GF-D8 (cell line): ENCODE measurements at regions not wholly inside any gene's neighbourhood (a gene's known extent, or its start where the extent isn't known, plus 50 kb on each side); places are given as distances from the start of the nearest gene placed in this dataset.

Experiments
- DNase-seq: peaks from one replicate; lab custom pipeline; 2025; lab: John Stamatoyannopoulos, UW

GRCh38 chr5:124232515-124232914, 513.9 kb downstream of the ZNF608 start:
- DNase-seq, result no peak

DNA sequence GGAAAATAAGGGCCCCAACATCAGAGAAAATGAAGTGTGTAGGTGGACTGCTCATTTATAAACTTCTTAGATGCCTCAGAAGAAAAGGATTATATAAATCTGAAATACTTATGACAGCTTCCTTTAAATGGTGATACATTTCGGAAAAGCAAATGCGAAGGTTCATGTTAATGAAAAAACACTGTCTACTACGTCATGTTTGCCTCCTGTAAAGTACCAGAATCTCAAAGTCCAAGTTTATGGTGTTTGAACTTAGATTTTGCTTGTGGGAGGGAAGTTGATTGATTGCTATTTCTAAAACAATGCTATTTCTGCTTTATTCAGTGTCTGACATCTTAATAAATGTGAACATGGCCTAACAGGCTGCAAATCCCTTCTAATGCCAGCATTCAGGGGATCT, 514.6 kb downstream of the ZNF608 start:
- DNase-seq, result no peak

DNA sequence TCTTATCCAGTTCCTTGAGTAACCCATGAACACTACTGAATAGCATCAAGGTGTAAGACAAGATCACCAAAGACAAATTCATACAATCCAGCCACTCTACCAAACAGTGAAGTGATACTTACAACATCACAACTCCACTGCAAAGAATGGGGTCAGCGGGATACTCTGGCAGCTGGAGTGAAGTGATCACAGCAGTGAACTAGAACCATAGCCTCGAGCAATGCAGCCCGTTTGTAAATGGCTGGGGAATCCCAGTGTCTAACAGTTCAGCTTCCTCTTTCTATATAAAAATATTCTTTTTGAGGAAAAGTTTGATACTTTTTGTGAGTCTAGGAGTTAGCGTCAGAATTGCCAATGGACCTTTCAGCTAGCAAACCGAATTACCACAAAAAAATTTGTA, 515.2 kb downstream of the ZNF608 start:
- DNase-seq, result no peak

DNA sequence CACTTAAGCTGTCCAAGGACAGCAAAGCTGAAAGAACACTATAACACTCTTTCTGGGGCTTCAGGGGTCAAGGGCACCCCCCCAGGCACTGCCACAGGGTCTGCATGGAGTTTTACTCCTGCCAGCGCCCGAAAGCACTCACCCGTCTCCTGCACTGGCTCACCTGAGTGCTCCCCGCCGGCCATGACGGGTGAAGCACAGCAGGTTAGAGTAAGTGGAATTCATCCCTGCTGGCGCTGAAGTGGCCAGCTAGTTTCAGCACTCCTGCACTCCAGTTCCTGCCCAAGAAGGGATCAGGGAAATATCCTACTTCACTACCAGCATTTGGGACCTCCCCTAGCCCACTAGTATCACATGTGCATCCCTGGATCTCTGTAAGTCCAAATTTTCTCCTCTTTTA, 516.0 kb downstream of the ZNF608 start:
- DNase-seq, result no peak

DNA sequence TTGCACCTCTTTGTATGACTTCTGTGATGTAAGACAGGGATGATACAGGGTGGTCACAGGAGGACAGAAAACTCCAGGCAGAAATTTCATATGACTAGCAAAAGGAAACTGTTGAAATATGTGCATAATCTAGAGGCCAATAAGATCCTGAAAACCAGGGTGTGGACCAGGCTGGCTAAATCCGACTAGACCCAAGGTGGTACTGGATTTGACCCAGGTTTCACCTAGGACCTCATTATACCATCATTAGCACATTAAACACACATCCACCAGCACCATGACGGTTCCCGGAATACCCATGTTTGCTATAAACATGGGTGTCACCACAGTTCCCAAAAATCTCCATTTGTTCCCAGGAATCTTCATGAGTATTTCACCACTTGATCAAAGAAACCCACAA, 517.1 kb downstream of the ZNF608 start:
- DNase-seq, result no peak

DNA sequence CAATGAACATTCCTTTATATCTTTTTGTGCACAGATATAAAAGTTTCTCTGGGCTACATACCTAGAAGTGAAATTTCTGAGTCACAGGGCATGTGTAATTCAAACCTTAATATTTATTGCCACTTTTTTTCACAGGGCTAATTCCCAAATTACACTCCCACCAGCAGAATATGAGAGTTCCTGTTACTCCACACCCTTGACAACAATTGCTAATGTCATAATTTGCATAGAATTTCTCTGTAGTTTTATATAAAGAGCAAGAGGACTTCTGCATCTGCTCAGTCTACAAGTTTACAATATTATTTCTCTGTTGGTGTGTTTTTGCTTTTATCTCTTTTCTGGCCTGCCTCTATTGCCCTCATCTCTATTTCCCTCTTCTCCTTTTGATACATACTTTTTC, 518.5 kb downstream of the ZNF608 start:
- no peak for DNase-seq

- DNase-seq, result no peak
These were observed 526.0 kb downstream of the ZNF608 start for GRCh38 chr5:124220418-124220817.

DNA sequence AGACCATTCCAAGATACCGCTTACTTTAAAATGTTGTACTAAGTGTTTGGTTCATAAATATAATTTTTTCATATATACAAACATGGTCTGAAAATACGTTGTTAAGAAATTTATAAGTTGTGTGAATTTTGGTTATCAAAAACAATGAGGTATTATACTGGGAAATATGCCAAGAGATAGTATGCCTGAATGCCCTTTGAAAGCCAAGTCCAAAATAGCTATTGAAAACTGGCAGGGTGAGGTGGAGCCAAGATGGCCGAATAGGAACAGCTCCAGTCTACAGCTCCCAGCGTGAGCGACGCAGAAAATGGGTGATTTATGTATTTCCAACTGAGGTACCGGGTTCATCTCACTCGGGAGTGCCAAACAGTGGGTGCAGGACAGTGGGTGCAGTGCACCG, 533.5 kb downstream of the ZNF608 start:
- no peak for DNase-seq

- no peak for DNase-seq
These were observed 536.1 kb downstream of the ZNF608 start for GRCh38 chr5:124210111-124210910.

DNA sequence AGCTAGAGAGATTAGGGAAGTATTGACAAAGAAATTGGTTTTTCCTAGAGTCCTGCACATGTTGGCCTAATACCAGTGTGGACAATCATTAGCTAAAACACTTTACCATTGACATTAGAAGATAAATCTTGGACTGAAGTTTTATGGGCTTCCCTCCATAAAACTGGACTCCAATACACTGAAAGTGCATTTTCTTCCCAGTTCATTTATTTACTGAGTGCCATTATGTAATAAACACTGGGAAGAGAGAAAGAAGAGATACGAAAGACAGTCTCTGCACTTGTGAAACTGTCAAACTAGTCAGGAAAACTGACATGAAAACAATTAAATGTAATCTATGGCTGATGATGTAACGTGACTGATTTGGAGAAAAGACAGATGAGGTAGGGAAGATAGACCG, 539.3 kb downstream of the ZNF608 start:
- DNase-seq, result no peak

- no peak for DNase-seq
These were observed 539.9 kb downstream of the ZNF608 start for GRCh38 chr5:124206540-124206939.

DNA sequence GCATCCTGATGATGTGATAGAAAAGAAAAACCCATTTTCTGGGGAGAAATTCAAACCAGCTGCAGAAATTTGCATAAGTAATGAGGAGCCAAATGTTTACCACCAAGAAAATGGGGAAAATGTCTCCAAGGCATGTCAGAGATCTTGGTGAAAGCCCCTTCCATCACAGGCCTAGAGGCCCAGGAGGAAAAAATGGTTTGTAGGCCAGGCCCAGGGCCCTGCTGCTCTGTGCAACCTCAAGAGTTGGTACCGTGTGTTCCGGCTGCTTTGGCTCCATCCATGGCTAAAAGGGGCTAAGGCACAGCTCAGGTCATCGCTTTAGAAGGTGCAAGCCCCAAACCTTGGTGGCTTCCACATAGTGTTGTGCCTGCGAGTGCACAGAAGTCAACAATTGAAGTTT, 543.1 kb downstream of the ZNF608 start:
- no peak for DNase-seq

DNA sequence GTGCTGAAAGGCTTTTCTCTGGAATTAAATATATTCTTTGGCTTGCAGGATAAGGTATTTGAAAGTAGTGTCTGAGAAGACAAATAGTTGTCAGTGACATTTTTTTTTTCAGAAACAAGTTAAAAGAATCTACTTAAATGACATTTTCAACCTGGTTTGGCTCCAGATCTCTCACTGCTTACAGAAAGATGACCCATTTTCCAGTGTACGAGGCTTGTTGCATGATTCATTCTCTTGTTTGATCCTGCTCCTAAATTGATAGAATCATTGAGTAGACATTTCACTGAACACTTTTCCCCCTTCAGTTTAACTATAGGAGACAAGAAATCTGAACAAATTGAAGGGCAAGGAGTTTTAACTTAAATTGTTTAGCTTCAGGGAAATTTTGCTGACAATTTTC, 546.1 kb downstream of the ZNF608 start:
- DNase-seq, result no peak

GRCh38 chr5:124199893-124200292, 546.5 kb downstream of the ZNF608 start:
- DNase-seq, result no peak

DNA sequence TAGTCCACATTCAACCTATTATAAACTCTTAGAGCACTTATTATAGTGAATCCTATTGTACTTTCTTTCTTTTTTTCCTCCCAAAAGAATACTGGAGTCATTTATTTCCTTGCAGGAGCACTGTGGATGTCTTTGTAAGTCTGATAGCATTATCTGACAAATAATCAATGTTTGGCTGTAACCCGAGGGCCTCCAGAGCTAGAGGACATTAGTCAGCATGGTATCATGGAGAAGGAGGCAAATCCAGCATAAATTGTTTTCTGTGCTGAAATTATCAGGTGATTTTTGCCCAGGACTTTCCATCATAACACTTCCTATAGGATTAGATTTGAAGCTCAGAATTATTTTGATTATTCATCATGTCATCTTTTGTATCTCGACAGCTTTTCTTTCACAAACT, 551.0 kb downstream of the ZNF608 start:
- DNase-seq, result no peak

- DNase-seq, result no peak
These were observed 552.2 kb downstream of the ZNF608 start for GRCh38 chr5:124194282-124194681.

- no peak for DNase-seq
These were observed 553.1 kb downstream of the ZNF608 start for GRCh38 chr5:124193371-124193789.

GRCh38 chr5:124192716-124193115, 553.7 kb downstream of the ZNF608 start:
- no peak for DNase-seq

DNA sequence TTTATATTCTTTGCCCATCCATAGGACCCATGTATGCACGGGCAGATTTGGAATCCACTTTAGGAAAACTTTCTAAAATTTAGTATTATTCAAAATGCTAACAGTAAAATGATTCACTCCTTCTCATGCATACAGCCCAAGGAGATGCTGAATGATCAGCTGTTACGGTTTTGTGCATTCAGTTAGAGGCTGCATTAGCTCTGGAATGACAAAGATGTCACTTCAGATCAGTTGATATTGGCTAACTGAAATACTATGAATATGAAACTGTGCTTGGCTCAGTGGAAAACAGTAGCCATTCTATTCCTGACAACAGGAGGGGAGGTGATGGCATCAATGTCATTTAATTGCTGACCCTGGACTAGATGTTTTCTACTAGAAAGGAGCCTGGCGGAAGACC, 560.7 kb downstream of the ZNF608 start:
- no peak for DNase-seq

DNA sequence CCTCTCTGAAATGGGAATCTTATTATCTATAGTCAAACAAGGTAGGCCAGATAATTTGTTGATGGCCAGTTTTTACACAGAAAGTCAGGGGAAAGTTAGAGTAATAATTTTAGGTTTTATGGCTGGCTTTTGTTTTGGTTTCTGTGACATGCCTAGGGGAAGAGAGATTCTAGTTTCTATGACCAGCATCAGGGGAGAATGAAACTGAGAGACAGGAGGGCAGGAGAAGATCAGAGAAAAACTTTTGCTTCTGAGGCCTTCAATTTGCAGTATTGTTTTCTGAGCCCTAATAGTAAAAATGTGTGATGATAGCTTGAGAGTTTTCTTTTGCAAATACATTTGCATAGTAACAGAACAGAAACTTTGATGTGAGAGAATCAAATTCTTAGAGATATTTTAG, 564.3 kb downstream of the ZNF608 start:
- no peak for DNase-seq

- no peak for DNase-seq
These were observed 565.5 kb downstream of the ZNF608 start for GRCh38 chr5:124180875-124181461.

DNA sequence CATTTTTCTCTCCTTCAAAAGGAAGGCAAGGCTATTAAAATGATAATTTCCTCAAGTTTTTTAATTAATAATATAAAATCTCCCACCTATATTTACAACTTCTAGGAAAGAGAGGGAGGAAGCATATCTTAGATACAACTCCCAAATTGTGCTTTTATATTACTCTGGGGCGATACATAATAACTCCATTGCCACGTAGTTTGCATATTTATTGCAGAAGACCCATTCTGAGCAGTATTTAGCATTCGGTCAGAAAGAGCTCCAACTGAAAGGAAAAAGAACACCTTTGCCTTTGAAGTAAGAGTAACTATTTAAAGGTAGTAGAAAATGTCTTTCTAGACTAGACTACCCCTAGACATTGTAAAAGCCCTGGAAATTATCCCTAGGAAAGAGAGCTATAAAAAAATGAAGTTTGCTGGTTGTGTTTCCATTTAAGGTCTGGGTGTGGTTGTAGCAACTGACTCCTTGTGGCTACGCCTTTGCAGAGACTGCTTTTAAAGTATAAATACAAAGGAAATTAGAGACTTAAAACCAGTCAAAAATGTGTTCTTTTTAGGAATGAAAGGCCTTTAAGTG, 566.1 kb downstream of the ZNF608 start:
- DNase-seq, result no peak

- no peak for DNase-seq
These were observed 566.6 kb downstream of the ZNF608 start for GRCh38 chr5:124179819-124180218.

- no peak for DNase-seq
These were observed 568.4 kb downstream of the ZNF608 start for GRCh38 chr5:124178050-124178449.
